IgD-negative memory B cell (primary cell): ENCODE measurements at regions not wholly inside any gene's neighbourhood (a gene's known extent, or its start where the extent isn't known, plus 50 kb on each side); places are given as distances from the start of the nearest gene placed in this dataset.

ENCODE experiments used
- H3K27ac Mint-ChIP-seq, 3 donors: one replicate each; pipeline ENCODE4 v1.8.0; 2020 to 2022; ENCODE audit warnings: mild to moderate bottlenecking in 3 of 3, mixed read lengths in 3 of 3, moderate library complexity in 1 of 3
- H3K27me3 Mint-ChIP-seq: one replicate; pipeline ENCODE4 v1.8.0; 2021; ENCODE audit warnings: mixed read lengths
- H3K36me3 Mint-ChIP-seq: one replicate; pipeline ENCODE4 v1.8.0; 2020; ENCODE audit warnings: mild to moderate bottlenecking, mixed read lengths
- H3K4me1 Mint-ChIP-seq, 3 donors: one replicate each; pipeline ENCODE4 v1.8.0; 2020 to 2022; ENCODE audit warnings: mixed read lengths in 3 of 3, mild to moderate bottlenecking in 1 of 3
- H3K4me3 Mint-ChIP-seq, 4 donors: one replicate each; pipeline ENCODE4 v1.8.0; 2020 to 2022; ENCODE audit warnings: mild to moderate bottlenecking in 4 of 4, mixed read lengths in 4 of 4, moderate library complexity in 3 of 4
- H3K9me3 Mint-ChIP-seq, 3 donors: one replicate each; pipeline ENCODE4 v1.8.0; 2020 to 2021; ENCODE audit warnings: mixed read lengths in 3 of 3, mild to moderate bottlenecking in 1 of 3

GRCh38 chr4:4619821-4620220 lies 78.0 kb upstream of the STX18 start:
- Mint-ChIP-seq H3K4me1 (peaks cover 0 to 3% (median 0%) of the 10 kb centered on the region in 3 donors), H3K36me3 (peaks cover 9% of the 10 kb centered on the region), H3K27me3 (no peaks in the 10 kb centered on the region), H3K9me3 (peaks cover 0 to 4% (median 2%) of the 10 kb centered on the region in 3 donors), H3K4me3 (no peak overlapping the region), H3K27ac (no peak overlapping the region)

GRCh38 chr4:4618847-4619246 lies 77.0 kb upstream of the STX18 start:
- H3K36me3 Mint-ChIP-seq = peaks cover 9% of the 10 kb centered on the region
- no peak overlapping the region for H3K4me3 Mint-ChIP-seq
- peaks cover 0 to 3% (median 0%) of the 10 kb centered on the region in 3 donors for H3K4me1 Mint-ChIP-seq
- no peaks in the 10 kb centered on the region for H3K27me3 Mint-ChIP-seq
- H3K27ac Mint-ChIP-seq = no peak overlapping the region
- H3K9me3 Mint-ChIP-seq = peaks cover 0 to 4% (median 2%) of the 10 kb centered on the region in 3 donors

GRCh38 chr4:4614925-4615678 lies 73.3 kb upstream of the STX18 start:
- peaks cover 0 to 4% (median under 1%) of the 10 kb centered on the region in 3 donors for H3K9me3 Mint-ChIP-seq
- H3K27ac Mint-ChIP-seq = no peak overlapping the region
- peaks cover 0 to 5% (median 0%) of the 10 kb centered on the region in 3 donors for H3K4me1 Mint-ChIP-seq
- no peaks in the 10 kb centered on the region for H3K27me3 Mint-ChIP-seq
- no peak overlapping the region for H3K4me3 Mint-ChIP-seq
- H3K36me3 Mint-ChIP-seq = peaks cover 9% of the 10 kb centered on the region

GRCh38 chr4:4613641-4614286 lies 71.9 kb upstream of the STX18 start:
- Mint-ChIP-seq H3K27ac (no peak overlapping the region), H3K36me3 (peaks cover 4% of the 10 kb centered on the region), H3K4me1 (peaks cover 0 to 3% (median 0%) of the 10 kb centered on the region in 3 donors), H3K9me3 (no peaks in the 10 kb centered on the region), H3K27me3 (no peaks in the 10 kb centered on the region), H3K4me3 (no peak overlapping the region)

DNA sequence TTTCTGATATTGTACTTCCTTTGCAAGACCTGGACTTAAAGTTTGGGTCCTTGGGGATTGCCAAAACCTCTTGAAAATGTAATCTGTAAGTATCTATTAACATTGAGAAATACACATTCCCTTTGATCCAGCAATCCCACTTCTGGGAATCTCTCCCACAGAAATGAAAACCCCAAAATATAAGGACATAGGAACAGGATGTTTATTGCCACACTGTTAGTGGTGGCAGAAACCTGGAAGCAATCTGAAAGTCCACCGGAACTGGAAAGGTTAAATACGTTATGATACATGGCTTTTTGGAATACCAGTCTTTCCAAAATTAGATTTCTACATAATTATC lies 71.2 kb upstream of the STX18 start:
- no peaks in the 10 kb centered on the region for H3K27me3 Mint-ChIP-seq
- no peak overlapping the region for H3K4me3 Mint-ChIP-seq
- no peaks in the 10 kb centered on the region for H3K9me3 Mint-ChIP-seq
- peaks cover 6% of the 10 kb centered on the region for H3K36me3 Mint-ChIP-seq
- H3K4me1 Mint-ChIP-seq = peaks cover 0 to 4% (median 0%) of the 10 kb centered on the region in 3 donors
- no peak overlapping the region for H3K27ac Mint-ChIP-seq

DNA sequence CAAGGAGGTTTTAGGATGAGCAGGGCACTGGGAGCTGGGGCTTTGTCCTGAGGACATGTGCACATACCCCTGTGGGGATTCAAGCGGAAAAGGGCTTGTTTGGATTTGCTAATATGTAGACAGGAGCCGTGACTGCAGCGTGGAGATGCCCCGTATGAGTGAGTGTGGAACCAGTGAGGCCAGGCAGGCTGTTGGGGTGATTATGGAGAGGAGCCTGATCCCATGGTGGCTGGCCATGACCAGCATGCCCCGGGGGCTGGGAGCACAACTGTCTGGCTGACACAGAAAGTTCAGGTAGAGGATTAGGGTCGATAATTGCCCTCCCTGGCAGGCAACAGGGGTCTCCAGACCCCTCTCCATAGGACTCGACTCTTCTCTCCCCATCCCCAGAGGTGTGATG lies 68.8 kb upstream of the STX18 start:
- Mint-ChIP-seq H3K27ac (peak overlapping the region in 1 of 3 donors; percentile 85), H3K36me3 (peaks cover 5% of the 10 kb centered on the region), H3K4me1 (peaks cover 0 to 5% (median 0%) of the 10 kb centered on the region in 3 donors), H3K4me3 (no peak overlapping the region), H3K27me3 (no peaks in the 10 kb centered on the region), H3K9me3 (no peaks in the 10 kb centered on the region)

DNA sequence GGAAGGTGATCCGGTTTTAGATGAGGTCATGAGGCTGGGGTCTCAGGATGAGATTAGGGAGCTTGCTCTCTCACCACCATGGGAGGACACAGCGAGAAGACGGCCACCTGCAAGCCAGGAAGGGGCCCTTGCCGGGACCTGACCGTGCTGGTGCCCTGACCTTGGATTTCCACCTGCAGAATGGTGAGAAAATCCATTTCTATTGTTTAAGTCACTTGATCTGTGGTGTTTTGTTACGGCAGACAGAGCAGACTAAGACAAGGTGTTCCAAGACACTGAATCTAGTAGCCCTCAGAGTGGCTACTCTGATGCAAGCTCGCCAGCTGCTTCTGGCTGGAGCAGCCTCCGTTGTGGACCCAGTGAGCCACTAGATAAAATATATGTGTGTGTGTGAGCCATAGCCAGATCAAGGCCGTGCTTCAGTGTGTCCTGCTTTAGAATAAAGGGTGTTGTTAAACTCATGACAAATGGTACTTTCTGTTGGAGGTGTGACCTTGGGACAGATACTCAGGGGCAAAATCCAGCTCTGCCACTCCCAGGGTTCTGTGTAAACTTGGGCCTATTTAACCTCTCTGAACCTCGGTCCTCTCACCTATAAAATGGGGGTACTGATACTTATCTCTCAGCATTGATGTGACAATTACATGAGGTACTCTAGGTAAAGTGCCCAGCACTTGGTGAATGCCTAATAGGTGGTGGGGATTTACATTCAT lies 67.9 kb upstream of the STX18 start:
- no peaks in the 10 kb centered on the region for H3K27me3 Mint-ChIP-seq
- peaks cover 0 to 5% (median 0%) of the 10 kb centered on the region in 3 donors for H3K4me1 Mint-ChIP-seq
- peak overlapping the region in 1 of 3 donors; percentile 85 for H3K27ac Mint-ChIP-seq
- peaks cover 5% of the 10 kb centered on the region for H3K36me3 Mint-ChIP-seq
- H3K9me3 Mint-ChIP-seq = no peaks in the 10 kb centered on the region
- H3K4me3 Mint-ChIP-seq = no peak overlapping the region

DNA sequence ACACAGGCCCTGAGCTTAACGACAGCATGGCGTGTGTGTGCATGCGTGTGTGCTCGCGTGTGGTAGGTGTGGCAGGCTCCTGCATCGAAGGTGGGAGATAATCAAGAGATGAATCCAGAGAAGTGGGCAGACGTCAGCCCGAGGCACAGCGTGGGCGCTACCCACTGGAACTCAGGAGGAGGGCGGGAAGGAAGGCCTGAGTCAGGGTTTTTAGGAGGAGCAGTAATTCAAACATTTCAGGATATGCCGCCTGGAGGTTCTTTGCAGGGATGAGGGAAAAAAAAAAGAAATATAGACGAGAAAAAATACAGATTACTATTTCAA lies 66.3 kb upstream of the STX18 start:
- H3K36me3 Mint-ChIP-seq = peaks cover 7% of the 10 kb centered on the region
- no peaks in the 10 kb centered on the region for H3K9me3 Mint-ChIP-seq
- H3K27ac Mint-ChIP-seq = no peak overlapping the region
- no peak overlapping the region for H3K4me3 Mint-ChIP-seq
- no peaks in the 10 kb centered on the region for H3K27me3 Mint-ChIP-seq
- peaks cover 0 to 5% (median 0%) of the 10 kb centered on the region in 3 donors for H3K4me1 Mint-ChIP-seq

DNA sequence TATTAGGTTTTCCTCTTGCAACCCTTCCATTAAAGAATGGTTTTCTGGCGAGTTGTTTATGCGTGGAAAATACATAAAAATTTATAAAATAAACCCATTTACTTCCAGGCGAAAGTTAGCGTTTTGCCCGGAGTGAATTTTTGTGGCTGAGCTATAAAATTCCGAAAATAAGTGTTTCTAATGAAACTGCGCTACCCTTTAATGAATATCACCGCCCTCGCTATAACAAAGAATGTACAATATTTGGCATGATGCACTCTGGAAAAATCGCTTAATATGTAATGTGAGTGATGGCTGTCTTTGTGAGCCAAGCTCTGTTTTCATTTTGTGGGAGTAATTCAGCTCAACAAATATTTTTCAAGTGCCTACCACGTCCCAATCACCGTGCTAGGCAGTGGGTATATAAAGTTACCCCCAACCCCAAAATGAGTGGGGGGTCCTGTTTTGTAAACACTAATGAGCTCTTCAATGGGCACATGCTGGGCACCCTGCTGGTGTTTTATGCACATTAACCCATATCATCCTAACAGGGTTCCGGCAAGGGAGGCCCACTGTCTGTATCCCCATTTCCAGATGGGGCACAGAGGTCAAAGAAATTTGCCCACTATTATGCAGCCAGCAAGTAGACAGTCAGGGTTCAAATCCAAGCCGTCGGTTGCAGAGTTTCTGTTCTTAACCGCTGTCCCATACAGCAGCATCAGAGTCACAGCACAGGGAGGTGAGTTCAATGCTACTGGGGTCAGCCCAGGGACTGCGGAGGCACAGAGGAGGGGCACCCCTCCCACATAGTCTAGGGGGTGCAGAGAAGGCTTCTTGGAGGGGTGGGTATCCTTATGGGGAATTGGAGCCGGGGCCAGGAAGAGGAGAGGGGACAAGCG lies 65.7 kb upstream of the STX18 start:
- Mint-ChIP-seq H3K4me3 (peak overlapping the region in 1 of 4 donors; percentile 17), H3K36me3 (peaks cover 7% of the 10 kb centered on the region), H3K4me1 (peaks cover 0 to 5% (median 0%) of the 10 kb centered on the region in 3 donors), H3K27ac (no peak overlapping the region), H3K27me3 (no peaks in the 10 kb centered on the region), H3K9me3 (no peaks in the 10 kb centered on the region)

DNA sequence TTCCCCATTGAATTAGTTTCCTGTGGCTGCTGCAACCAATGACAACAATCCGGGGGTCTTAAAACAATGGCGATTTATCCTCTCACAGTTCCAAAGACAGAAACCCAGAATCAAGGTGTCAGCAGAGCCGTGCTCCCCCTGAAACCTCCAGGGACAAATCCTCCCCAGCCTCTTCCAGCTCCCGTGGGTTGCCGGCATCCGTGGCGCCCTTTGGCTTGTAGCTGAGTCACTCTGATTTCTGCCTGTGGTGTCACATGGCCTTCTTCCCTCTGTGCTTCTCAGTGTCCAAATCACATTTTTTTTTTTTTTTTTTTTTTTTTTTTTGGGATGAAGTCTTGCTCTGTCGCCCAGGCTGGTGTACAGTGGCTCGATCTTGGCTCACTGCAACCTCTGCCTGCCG lies 64.5 kb upstream of the STX18 start:
- Mint-ChIP-seq H3K4me3 (no peak overlapping the region), H3K4me1 (peaks cover 0 to 5% (median 0%) of the 10 kb centered on the region in 3 donors), H3K27me3 (no peaks in the 10 kb centered on the region), H3K27ac (no peak overlapping the region), H3K36me3 (peaks cover 7% of the 10 kb centered on the region), H3K9me3 (no peaks in the 10 kb centered on the region)

GRCh38 chr4:4605849-4606248 lies 64.0 kb upstream of the STX18 start:
- no peaks in the 10 kb centered on the region for H3K27me3 Mint-ChIP-seq
- H3K4me3 Mint-ChIP-seq = no peak overlapping the region
- no peaks in the 10 kb centered on the region for H3K9me3 Mint-ChIP-seq
- peaks cover 0 to 5% (median 0%) of the 10 kb centered on the region in 3 donors for H3K4me1 Mint-ChIP-seq
- H3K27ac Mint-ChIP-seq = no peak overlapping the region
- peaks cover 10% of the 10 kb centered on the region for H3K36me3 Mint-ChIP-seq

- H3K4me1 Mint-ChIP-seq = peaks cover 0 to 3% (median 0%) of the 10 kb centered on the region in 3 donors
- H3K27me3 Mint-ChIP-seq = no peaks in the 10 kb centered on the region
- no peaks in the 10 kb centered on the region for H3K9me3 Mint-ChIP-seq
- no peak overlapping the region for H3K4me3 Mint-ChIP-seq
- H3K27ac Mint-ChIP-seq = no peak overlapping the region
- peaks cover 13% of the 10 kb centered on the region for H3K36me3 Mint-ChIP-seq
Measured at GRCh38 chr4:4603592-4603991, 61.7 kb upstream of the STX18 start.

DNA sequence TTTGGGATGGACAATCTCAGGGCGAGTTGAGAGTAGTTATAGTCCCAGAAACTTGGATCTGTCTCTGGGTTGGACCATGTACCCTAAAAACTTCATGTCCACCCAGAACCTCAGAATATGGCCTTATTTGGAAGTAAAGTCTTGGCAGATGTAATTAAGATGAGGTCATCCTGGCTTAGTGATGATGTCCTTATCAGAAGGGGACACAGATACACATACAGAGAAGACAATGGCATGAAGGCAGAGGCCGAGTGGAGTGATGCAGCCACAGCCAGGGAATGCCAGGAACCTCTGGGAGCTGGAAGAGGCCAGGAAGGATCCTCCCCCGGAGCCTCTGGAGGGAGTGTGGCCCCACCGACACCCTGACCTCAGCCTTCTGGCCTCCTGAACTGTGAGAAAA lies 61.2 kb upstream of the STX18 start:
- Mint-ChIP-seq H3K36me3 (peaks cover 11% of the 10 kb centered on the region), H3K4me1 (peaks cover 0 to 4% (median 0%) of the 10 kb centered on the region in 3 donors), H3K27me3 (no peaks in the 10 kb centered on the region), H3K9me3 (no peaks in the 10 kb centered on the region), H3K27ac (no peak overlapping the region), H3K4me3 (no peak overlapping the region)

DNA sequence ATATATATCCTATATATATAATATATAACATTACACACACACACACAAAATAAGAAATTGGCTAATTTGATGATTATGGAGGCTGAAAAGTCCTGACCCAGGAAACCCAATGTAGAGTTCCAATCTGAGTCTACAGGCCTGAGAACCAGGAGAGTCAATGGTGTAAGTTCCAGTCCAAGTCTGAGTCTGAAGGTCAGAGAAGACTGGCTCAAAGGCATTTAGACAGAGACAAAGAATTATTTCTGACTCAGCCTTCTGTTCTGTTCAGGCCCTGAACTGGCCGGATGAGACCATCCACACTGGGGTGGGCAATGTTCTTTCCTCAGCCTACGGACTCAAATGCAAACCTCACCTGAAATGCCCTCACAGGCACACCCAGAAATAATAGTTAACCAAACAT lies 60.6 kb upstream of the STX18 start:
- Mint-ChIP-seq H3K36me3 (peaks cover 10% of the 10 kb centered on the region), H3K27me3 (no peaks in the 10 kb centered on the region), H3K4me1 (peaks cover 0 to 2% (median 0%) of the 10 kb centered on the region in 3 donors), H3K9me3 (no peaks in the 10 kb centered on the region), H3K4me3 (no peak overlapping the region), H3K27ac (no peak overlapping the region)
